Stimulated activated CD4-positive, alpha-beta T cell treated with anti-CD3 and anti-CD28 coated beads, Interleukin-1b, Interleukin-23, amount 100 ng/mL, for 48 hours (primary cell): ENCODE measurements at regions not wholly inside any gene's neighbourhood (a gene's known extent, or its start where the extent isn't known, plus 50 kb on each side); places are given as distances from the start of the nearest gene placed in this dataset.
"Not testable (repeated sequence)": the region's sequence is repeated elsewhere in the genome, so short reads cannot be mapped to it uniquely, and the experiment has no call there.

Experiments used
- DNase-seq: peaks from one replicate; pipeline ENCODE4 v3.0.0-alpha.2; 2020

DNA sequence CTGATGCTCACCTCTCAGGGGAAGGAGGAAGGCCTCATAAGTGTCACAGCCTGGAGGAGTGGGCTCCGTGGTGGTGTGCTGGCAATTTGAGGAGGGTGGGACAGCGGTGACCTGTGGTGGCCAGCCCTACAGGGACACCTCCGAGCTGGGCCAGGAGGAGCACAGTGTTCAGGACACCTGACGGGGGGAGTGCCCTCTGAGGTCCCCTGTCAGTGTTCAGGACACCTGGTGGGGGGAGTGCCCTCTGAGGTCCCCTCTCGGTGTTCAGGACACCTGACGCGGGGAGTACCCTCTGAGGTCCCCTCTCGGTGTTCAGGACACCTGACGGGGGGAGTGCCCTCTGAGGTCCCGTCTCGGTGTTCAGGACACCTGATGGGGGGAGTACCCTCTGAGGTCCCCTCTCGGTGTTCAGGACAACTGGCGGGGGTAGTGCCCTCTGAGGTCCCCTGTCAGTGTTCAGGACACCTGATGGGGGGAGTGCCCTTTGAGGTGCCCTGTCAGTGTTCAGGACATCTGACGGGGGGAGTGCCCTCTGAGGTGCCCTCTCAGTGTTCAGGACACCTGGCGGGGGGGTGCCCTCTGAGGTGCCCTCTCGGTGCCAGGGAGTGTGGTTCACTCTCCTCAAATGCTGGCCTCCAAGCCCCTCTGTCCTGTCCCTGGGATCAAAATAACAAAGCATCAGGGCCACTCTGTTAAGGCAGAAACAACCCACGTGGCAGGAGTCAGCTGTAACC, 73.4 kb upstream of the ZNF469 start:
- DNase-seq: no peak

DNA sequence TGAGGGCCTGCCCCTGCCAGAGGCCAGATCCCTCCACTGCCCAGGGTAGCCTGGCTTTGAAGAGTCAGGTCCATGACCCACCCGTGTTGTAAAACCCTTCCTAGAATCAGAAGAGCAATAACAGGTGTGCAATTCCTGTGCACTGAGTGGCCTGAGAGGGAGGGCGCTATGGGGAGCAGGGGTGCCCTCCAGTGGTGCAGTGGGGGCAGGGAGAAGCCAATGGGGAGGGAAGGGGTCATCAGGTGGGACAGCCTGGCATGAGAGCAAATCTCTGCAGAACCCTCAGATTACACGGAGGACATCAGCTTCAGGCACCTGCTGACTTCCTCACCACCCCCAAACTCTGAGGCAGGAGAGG, 72.9 kb upstream of the ZNF469 start:
- no peak for DNase-seq

DNA sequence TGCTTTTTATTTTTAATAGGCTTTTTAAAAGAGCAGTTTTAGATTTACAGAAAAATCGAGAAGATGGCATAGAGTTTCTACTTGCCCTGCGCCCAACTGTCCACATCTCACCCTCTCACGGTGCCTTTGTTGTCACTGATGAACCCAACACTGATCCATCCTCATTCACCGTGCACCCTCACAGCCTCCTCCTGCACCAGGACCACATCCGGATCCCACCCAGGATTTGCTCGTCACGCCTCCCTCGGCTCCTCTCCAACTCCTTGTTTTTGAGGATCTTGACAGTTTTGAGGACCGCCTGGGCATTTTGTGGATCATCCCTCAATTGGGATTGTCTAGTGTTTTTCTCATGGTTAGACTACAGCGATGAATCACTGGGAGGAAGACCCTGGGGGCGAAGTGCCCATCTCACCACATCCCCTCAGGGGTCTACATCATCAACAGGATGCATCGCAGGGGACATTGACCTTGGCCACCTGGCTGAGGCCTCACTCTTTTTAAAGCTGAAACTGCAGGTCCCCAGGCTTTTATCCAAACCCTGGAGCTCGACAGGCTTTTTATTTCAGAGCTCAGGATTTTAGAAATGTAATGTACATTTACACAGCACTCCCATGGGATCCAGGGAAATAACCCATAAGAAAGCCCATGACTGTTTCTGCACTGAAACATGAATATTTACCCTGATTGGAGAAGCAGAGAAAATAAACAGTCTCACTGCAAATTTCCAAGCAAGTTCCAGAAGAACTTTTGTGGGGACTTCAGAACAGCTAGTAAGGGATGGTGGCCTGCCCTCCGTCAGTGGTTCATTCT, 71.8 kb upstream of the ZNF469 start:
- DNase-seq: no peak

DNA sequence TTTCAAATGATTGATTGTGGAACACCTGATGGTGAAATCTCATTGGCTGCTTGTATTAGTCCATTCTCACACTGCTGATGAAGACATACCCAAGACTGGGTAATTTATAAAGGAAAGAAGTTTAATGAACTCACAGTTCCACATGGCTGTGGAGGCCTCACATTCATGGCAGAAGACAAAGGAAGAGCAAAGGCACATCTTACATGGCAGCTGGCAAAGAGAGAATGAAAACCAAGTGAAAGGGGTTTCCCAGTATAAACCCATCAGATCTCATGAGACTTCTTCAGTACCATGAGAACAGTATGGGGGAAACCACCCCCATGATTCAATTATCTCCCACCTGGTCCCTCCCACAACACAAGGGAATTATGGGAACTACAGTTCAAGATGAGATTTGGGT, 70.9 kb upstream of the ZNF469 start:
- DNase-seq: not testable (repeated sequence)

DNA sequence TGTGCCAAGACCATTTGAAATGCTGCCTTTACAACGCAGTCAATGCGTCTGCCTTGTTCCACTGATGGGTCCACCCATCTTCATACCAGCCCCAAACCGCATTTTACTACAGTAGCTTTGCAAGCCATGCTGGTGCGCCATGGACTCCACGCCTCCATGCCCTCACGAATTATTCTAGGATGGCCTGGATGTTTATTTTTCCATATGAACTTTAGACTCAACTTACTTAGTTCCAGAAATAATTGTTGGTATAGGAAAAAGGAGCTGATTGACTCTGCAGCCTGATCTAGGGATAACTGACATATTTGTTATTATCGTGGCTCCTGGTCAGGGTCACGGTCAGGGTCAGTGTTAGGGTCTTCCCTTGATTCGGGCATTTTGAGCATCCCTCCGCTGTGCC, 70.0 kb upstream of the ZNF469 start:
- no peak for DNase-seq

DNA sequence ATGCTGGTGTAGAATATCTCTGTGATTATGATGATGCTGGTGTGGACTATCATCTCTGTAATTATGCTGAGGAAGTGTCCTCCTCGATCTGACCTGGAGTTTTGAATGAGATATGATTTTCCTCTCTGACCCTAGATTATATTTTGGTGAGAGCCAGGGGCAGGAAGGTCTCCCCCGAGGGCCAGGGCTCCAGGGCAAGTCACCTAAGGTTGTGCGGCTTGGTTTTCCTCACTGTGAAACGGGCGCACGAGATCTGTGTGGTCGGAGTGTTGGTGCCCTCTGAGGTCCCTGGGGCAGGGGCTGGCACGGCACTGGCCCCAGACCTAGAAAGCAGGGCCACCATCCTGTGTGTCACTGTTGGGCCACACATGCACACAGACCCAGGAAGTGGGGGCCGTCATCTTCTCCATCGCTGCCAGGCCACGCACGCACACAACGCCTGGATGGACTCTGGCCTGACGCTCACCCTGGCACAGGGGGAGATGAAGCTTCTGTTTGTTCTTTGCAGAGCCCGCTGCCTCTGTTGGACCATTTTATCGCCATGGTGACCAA, 67.7 kb upstream of the ZNF469 start:
- no peak for DNase-seq

DNA sequence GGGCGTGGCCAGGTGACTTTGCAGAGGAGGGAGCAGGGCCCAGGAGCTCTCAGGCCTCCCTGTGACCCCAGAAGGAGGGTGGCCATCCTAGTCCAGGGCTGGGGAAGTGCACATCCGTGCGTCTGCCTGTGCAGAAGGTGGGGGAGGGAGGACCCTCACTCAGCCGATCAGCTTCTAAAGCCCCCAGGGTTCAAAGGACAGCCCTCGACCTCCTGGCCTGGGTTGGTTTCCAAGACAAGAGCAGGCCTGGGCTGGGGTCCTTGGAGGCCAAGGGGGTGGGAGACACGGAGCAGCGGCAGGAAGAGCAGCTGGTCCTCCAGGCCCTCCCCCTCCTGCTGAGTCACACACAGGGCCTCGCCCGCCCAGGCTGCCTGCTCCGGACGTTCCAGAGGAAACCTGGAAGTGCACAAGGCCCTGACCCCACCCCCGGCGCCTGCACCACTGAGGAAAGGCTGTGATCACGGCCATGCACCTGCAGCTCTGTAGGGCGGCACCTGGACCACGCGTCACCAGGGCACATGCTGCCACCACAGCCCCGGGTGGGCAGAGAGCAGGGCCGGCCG, 67.1 kb upstream of the ZNF469 start:
- DNase-seq: no peak

DNA sequence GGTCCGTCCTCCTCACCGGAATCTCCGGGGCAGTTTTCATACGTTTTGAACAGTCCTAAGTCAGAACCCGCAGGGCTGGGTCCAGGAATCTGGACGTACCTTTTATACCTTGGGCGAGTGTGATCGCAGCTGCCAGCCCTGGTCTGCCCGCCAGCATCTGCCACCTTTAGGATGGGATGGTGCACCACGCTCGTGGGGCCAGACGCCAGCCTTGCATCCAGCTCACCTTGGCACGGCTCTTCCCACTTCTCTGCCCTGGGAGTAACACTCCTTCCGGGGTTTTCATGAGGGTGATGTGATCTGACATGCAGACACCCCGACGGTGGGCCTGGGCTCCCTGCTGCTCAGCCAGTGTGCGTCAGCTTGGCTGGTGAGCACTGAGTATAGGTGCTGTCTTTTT, 66.6 kb upstream of the ZNF469 start:
- no peak for DNase-seq

DNA sequence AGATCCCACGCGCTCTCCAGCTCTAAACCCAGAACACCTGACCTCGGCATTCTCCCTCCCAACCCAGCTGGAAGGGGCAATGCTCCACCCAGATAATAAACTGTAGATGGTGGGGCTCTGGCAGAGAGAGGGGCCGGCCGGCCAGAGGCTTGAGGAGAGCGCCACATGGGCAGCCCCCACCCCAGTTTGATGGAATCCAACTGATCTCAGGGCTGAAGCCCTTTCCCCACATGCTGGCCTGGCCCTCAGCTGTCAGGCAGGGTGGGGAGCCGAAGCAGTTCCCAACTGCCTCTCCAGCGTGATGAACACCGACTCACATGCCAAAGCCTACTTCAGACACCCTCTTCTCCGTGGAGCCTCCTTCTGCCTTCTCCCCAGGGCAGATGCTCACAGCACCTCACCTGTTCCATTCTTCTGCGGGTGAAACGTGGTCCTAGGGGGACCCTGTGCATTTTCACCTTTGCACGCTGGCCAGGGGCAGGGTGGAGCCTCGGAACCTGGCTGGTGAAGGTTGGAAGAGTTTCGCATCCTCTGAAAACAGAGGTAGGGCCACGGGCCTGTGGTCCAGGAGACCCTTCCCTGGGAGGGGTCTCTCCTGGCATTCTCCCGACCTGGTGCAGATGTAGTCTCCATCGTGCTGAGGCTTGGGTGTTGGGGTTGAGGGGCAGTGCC, 65.7 kb upstream of the ZNF469 start:
- no peak for DNase-seq

DNA sequence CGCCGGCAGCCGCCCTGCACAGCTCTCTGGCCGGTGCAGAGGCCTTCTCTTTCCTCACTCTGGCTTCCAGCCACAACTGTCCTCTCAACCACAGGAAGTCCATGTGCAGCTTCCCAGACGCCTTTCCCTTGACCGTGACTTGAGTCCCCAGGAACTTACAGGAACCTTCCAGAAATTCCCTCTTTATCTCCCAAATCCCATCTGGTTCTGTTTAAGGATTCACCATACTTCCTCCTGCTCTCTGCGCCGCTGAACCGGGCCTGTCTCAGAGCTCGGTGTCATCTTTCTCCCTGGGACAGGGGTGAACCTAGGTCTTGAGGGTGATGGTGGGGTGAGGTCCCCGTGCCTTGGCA, 65.2 kb upstream of the ZNF469 start:
- DNase-seq: no peak

DNA sequence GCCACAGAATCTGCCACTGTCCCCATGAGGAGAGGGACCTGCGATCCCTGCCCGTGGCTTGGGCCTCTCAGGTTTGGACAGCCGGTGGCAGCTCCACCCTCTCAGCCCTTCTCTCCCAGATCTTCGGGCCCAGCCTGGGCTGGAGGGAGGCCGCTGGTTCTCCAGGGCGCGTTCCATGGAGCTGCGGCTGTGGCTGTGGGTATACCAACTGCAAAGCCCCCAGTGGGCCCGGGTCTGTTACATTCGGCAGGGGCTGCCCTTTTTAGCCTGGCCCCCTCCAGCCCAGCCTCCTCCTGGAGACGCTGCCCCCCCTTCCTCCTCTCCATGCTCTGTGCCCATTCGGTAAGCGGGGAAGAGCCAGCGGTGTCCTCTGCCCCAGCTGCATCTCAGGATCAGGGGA, 64.7 kb upstream of the ZNF469 start:
- no peak for DNase-seq

DNA sequence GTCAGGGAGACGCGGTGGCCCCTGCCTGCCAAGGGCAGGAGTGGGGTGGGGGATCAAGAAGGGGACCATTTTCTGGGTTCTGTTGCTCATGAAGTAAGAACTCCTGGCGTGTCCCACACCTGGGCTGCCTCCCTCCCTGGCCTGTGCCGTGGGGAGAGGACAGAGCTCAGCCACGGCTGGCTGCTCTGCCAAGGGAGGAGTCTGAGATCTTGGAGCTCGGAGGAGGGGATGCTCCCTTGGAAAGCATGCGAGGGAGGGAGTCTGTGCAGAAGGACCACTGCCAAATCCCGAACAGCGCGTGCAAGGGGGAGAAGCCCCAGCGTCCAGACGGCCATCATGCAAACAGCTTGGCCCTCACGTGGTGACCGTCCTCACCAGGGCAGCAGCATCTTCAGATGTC, 64.2 kb upstream of the ZNF469 start:
- no peak for DNase-seq

DNA sequence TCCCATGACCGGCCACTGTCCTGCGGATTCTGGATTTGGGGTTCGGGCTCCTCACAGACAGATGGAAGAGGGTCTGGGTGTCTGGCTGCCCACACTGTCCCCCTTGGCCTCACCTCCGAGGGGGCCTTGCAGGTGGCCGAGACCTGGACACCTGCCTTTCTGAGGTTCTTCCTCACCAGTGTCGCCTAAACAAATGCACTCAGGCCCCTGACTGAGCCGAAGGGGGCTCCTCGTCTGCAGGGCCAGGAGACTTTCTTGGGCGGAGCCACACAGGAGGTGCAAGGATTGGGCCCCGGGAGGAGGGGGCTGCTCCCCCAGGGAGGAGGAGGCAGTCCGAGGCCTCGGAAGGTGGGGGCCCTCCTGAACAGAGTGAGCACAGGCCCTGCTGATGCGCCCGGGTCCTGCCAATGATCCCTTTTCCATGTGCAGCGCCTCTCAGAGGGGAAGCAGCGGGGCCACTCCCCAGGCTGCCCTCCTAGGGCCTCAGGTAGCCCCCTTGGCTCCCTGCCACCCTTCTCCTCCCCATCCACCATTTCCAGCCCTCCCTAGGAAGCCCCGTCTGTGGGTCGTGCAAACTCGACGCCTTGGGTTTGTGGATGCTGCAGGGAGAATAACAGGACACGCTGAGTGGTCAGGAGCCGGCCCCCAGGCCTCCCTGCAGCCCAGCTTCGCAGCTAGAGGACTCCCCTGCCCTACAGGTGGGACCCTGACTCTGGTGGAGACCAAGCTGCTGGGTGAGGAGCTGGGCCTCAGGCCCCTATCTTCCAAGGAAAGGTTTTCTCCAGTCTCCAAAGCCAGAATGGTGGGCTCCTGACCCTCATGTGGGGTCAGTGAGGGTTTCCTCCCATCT, 63.4 kb upstream of the ZNF469 start:
- DNase-seq: no peak

DNA sequence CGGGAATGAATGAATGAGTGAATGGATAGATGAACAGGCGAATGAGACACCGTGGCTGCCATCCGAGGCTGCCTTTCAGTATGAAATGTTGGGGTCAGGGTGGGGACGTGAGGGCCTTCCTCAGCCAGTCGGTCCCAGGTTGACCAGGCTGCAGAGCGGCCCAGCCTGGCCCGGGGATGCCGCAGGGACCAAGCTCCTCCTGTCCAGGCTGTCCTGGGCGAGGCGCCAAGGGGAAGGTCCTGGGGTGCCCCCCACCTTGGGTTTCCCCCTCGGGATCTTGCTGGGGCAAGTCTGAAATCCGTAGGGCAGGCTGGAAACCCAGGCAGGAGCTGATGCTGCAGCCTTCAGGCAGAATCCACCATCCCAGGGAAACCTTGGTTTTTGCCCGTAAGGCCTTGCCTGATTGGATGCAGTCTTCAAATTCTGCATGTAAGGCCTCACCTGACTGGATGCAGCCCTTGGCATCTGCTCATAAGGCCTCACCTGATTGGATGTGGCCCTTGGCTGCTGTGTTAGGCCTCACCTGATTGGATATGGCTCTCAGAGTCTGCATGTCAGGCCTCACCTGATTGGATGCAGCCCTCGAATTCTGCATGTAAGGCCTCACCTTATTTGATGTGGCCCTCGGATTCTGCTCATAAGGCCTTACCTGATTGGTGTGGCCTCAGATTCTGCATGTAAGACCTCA, 61.7 kb upstream of the ZNF469 start:
- DNase-seq: peak; percentile 34

DNA sequence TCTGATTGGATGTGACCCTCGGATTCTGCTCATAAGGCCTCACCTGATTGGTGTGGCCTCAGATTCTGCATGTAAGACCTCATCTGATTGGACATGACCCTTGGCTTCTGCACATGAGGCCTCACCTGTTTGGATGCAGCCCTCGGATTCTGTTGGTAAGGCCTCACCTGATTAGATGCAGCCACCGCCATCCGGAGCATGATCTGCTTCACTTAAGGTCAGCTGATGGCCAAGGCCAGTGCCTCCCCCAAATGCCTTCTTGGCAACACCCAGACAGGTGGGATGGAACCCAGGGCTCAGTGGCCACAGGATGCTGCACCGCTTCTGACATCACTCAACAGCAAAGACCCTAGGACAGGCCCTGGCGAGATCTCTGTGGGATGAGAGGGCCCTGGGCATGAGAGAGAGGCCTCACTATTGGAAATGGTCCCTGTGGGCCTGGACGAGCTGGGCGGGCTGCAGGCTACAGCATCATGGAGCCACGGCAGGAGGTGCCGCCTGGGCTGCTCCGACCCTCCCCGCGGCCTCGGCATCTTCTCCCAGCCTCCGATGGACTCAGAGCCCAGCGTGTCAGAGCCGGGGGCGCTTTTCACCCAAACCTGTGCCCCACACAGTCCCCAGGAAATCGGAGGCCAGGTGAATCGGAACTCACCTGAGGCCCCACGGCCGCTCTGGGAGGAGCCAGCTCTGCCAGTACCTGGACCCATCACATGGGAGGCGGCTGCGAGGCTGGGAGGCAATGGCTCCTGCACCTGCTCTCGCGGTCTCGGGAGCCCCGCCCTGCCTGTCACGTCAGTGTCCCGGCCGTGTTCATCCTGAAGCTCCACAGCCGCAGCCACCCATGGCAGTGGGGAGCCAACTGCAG, 60.9 kb upstream of the ZNF469 start:
- DNase-seq: no peak

DNA sequence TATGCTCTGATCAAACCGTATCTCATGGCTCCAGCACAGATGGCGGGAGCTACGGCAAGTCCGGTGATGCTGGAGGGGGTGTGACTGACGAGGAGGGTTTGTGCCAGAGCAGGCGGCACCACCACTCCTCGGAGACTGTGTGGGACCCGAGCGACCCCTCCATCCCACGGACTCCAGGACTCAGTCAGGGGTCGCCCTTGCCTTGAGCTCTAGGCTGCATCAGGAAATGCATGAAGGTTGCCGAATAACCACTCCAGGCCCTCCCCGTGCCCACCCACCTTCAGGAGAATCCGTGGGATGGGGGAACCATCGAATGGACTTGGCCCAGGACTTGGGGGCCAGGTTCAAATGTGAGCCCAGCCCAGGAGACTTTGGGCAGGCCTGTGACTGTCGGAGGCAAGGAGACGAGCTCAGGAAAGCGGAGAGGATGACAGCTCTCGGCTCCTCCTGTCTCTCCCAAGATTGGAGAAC, 60.2 kb upstream of the ZNF469 start:
- no peak for DNase-seq

DNA sequence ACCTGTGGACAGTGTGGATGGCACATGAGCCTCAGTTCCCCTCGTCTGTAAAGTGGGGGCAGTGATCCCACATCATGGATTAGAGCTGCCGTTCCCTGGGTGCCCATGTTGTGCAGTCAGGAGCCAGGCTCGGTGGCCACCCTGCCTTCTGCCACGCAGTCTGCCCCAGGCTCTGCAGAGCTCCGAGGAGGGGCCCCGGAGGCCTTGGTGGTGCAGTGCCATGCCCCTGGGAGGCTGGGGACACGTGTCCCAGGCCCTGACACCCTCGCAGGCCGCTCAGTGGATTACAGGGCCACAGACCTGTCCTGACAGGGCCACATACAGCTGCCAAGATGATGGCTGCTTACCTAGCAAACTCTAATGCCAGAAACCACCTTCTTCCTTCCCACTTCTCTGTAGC, 59.7 kb upstream of the ZNF469 start:
- DNase-seq: no peak

DNA sequence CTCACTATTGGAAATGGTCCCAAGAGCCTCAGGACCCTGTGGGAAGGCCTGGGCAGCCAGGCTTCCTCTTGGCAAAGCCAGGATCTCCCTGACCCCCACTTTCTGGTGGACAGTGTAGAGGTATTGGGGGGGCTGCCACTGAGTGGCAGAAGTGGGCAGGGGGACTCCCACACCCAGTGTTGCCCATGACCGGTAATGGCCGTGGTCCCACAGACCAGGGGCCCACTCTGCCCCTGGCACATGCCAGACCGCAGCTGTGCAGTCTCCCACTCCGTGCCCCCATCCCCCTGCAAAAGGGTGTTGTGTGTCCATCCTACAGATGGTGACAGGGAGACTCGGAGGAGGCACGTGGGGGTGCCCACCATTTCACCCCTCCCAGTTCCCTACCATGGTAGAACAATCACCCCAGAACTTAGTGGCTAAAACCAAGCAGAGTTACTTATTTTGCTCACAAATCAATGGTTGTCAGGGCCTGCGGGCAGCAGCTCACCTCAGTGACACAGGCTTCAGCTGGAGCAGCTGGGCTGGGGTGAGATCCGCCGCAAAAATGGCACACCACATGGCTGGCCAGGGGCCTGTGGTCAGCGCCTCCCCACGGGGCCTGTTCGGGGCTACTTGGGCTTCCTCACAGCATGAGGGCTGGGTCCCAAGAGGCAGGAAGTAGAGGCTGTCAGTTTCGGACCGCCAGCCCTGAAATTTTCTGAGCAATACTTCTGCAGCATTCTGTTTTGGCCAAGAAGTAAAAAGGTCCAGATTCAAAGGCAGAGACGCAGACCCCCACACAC, 59.0 kb upstream of the ZNF469 start:
- no peak for DNase-seq

DNA sequence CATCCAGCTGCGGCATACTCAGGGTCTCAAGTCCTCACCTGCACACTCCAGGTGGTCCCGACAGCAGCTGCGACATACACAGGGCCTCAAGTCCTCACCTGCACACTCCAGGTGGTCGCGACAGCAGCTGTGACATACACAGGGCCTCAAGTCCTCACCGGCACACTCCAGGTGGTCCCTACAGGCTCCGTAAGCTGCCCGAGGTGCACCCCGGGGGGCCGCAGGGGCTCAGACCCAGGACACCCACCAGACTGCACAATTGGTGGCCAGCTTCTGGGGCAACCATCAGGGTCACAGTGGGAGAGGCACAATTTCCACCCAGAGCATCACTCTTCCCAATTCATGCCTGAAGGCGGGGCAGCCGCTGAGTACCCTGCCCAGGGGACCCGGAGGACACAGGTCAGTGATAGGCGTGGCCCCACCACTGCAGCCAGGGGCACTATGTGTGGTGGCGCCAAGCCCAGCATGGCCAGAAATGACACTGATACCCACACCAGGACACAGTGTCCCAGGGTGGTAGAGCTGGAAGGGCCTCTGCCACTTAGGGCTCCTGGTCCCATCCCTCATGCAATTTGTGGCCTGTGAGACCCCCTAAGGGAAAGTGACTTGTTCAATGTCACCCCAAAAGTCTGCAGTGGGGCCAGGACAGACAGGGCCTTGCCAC, 57.5 kb upstream of the ZNF469 start:
- DNase-seq: no peak
